A673 (cell line): ENCODE measurements at regions not wholly inside any gene's neighbourhood (a gene's known extent, or its start where the extent isn't known, plus 50 kb on each side); places are given as distances from the start of the nearest gene placed in this dataset.

ENCODE experiments used
- CTCF ChIP-seq: fragments of 300-800, 200-600 bp; sonication (generic); conservative IDR thresholded peaks from 2 replicates; pipeline ENCODE4 v1.5.1; 2017; ENCODE audit warnings: low read depth, mild to moderate bottlenecking, antibody characterized with exemption, low read length, moderate library complexity, mixed read lengths
- EZH2 ChIP-seq: fragments of 200-600 bp; sonication (generic); IDR thresholded peaks from 2 replicates; pipeline ENCODE4 v1.6.1; 2017; ENCODE audit warnings: borderline replicate concordance, low read depth, mild to moderate bottlenecking, mixed read lengths, antibody characterized with exemption, low read length; ENCODE audit not compliant: poor library complexity, severe bottlenecking

GRCh38 chr5:17890501-17890900, 256.2 kb downstream of the TAF11L14 start:
- TF ChIP-seq CTCF (peak; percentile 38; the same call in 1 of the 2 replicates), EZH2 (no peak)
